ENCODE measurements at regions not wholly inside any gene's neighbourhood (a gene's known extent, or its start where the extent isn't known, plus 50 kb on each side); places are given as distances from the start of the nearest gene placed in this dataset.

DNA sequence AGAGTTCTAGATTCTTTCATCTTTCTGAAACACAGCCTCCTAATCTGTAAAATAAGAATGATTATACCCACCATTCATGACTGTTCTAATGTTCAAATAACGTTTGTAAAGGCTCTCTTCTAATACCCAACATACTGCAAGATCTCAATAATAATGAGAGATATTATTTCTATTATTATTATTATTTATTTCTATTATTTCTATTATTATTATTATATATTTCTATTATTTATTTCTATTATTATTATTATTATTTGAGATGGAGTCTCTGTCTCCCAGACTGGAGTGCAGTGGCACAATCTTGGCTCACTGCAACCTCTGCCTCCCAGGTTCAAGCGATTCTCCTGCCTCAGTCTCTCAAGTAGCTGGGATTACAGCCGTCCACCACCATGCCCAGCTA lies 395.5 kb downstream of the EFNB2 start:
- TF ChIP-seq POLR2AphosphoS5 (IDR thresholded peaks at IDR 0.05; ENCODE audit: borderline replicate concordance, low read depth, low read length): no peak
- TF ChIP-seq FOXP2 (optimal IDR thresholded peaks at IDR 0.05; ENCODE audit: control extremely low read depth, extremely low read length, insufficient read depth): no peak
- TF ChIP-seq EZH2 (IDR thresholded peaks at IDR 0.05): no peak

Measured in SK-N-MC (cell line).